ENCODE measurements at regions not wholly inside any gene's neighbourhood (a gene's known extent, or its start where the extent isn't known, plus 50 kb on each side); places are given as distances from the start of the nearest gene placed in this dataset.

GRCh38 chr12:114269153-114269552 lies 136.8 kb downstream of the TBX5 start:
- no peaks in the 10 kb centered on the region for H3K4me1 ChIP-seq
- H3K27me3 ChIP-seq: no peaks in the 10 kb centered on the region
- no peak for DNase-seq
- no peak for TF ChIP-seq POLR2A (IDR thresholded peaks at IDR 0.05)
- TF ChIP-seq, protein P1, sequence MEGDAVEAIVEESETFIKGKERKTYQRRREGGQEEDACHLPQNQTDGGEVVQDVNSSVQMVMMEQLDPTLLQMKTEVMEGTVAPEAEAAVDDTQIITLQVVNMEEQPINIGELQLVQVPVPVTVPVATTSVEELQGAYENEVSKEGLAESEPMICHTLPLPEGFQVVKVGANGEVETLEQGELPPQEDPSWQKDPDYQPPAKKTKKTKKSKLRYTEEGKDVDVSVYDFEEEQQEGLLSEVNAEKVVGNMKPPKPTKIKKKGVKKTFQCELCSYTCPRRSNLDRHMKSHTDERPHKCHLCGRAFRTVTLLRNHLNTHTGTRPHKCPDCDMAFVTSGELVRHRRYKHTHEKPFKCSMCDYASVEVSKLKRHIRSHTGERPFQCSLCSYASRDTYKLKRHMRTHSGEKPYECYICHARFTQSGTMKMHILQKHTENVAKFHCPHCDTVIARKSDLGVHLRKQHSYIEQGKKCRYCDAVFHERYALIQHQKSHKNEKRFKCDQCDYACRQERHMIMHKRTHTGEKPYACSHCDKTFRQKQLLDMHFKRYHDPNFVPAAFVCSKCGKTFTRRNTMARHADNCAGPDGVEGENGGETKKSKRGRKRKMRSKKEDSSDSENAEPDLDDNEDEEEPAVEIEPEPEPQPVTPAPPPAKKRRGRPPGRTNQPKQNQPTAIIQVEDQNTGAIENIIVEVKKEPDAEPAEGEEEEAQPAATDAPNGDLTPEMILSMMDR (IDR thresholded peaks at IDR 0.05): no peak
- H3K4me3 ChIP-seq (replicated peaks in 1 of 3): no peak overlapping the region
- no peak overlapping the region for H3K27ac ChIP-seq
- H3K9me3 ChIP-seq: no peaks in the 10 kb centered on the region
- H3K36me3 ChIP-seq: no peaks in the 10 kb centered on the region
- intact Hi-C loops (cut with DNase I): no loop called here
- 49 to 63% methylated on average over 2 of the region's 2 CpGs for WGBS, 2 donors

DNA sequence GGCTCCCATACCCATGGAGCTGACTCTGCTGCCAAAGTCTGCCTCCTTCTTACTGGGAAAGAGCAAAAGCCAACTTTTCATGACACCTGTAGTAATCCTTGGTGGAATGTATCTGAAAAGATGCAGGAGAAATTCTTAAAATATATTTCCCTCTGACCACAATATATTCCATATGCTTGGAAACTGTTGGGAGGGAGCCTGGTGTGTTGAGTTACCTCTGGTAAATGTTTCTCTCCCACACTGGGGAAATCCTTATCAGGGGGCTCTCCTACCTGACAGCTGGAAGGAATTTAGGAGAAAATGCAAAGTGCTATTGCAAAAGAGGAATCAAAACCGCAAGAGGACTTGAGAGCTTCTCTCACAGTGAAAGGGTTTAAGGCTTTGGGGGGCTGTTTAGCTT lies 139.4 kb downstream of the TBX5 start:
- 36 to 43% methylated on average over 1 of the region's 1 CpG for WGBS, 2 donors
- no peak overlapping the region for H3K4me3 ChIP-seq (replicated peaks in 1 of 3)
- no peaks in the 10 kb centered on the region for H3K36me3 ChIP-seq
- DNase-seq: no peak
- H3K9me3 ChIP-seq: no peaks in the 10 kb centered on the region
- TF ChIP-seq, protein P1 (IDR thresholded peaks at IDR 0.05): no peak
- no peak for TF ChIP-seq POLR2A (IDR thresholded peaks at IDR 0.05)
- H3K27ac ChIP-seq: no peak overlapping the region
- intact Hi-C loops (cut with DNase I): no loop called here
- no peaks in the 10 kb centered on the region for H3K4me1 ChIP-seq
- H3K27me3 ChIP-seq: no peaks in the 10 kb centered on the region

GRCh38 chr12:114265036-114265435 lies 140.9 kb downstream of the TBX5 start:
- Histone ChIP-seq H3K36me3 (no peaks in the 10 kb centered on the region), H3K27ac (no peak overlapping the region), H3K9me3 (no peaks in the 10 kb centered on the region), H3K27me3 (no peaks in the 10 kb centered on the region), H3K4me1 (no peaks in the 10 kb centered on the region), H3K4me3 (replicated peaks in 1 of 3) (no peak overlapping the region)
- intact Hi-C loops (cut with DNase I): no loop called here
- no peak for DNase-seq
- no peak for TF ChIP-seq POLR2A (IDR thresholded peaks at IDR 0.05)
- TF ChIP-seq, protein P1 (IDR thresholded peaks at IDR 0.05): no peak
- 82 to 86% methylated on average over 3 of the region's 3 CpGs for WGBS, 2 donors

GRCh38 chr12:114263056-114263805 lies 142.7 kb downstream of the TBX5 start:
- Histone ChIP-seq H3K27me3 (no peaks in the 10 kb centered on the region), H3K36me3 (no peaks in the 10 kb centered on the region), H3K4me1 (no peaks in the 10 kb centered on the region), H3K9me3 (no peaks in the 10 kb centered on the region), H3K4me3 (replicated peaks in 1 of 3) (no peak overlapping the region), H3K27ac (no peak overlapping the region)
- intact Hi-C loops (cut with DNase I): no loop called here
- no peak for DNase-seq
- WGBS, 2 donors: 28 to 44% methylated on average over 2 of the region's 2 CpGs
- no peak for TF ChIP-seq POLR2A (IDR thresholded peaks at IDR 0.05)
- TF ChIP-seq, protein P1 (IDR thresholded peaks at IDR 0.05): no peak

GRCh38 chr12:114257687-114258086 lies 148.3 kb downstream of the TBX5 start:
- Histone ChIP-seq H3K36me3 (no peaks in the 10 kb centered on the region), H3K27me3 (no peaks in the 10 kb centered on the region), H3K9me3 (no peaks in the 10 kb centered on the region), H3K27ac (no peak overlapping the region), H3K4me3 (replicated peaks in 1 of 3) (no peak overlapping the region), H3K4me1 (no peaks in the 10 kb centered on the region)
- DNase-seq: no peak
- intact Hi-C loops (cut with DNase I): no loop called here
- TF ChIP-seq, protein P1 (IDR thresholded peaks at IDR 0.05): no peak
- TF ChIP-seq POLR2A (IDR thresholded peaks at IDR 0.05): no peak
- 89% methylated on average over 4 of the region's 4 CpGs for WGBS, 2 donors
